Lower lobe of right lung (tissue), 2 donors: ENCODE measurements at regions not wholly inside any gene's neighbourhood (a gene's known extent, or its start where the extent isn't known, plus 50 kb on each side); places are given as distances from the start of the nearest gene placed in this dataset.

ENCODE experiments used
- ATAC-seq, 2 donors: fragments of 200-7000 bp; cut with Tn5 transposase; one replicate each; pipeline ENCODE4 v1.9.1; 2020 to 2022; ENCODE audit warnings: mild to moderate bottlenecking in 2 of 2, moderate library complexity in 2 of 2
- DNase-seq: peaks from one replicate; pipeline ENCODE4 v3.0.0-alpha.2; 2020
- H3K27ac ChIP-seq: fragments of 200-600 bp; one replicate; pipeline ENCODE4 v1.8.0; 2022
- H3K27me3 ChIP-seq: fragments of 200-600 bp; one replicate; pipeline ENCODE4 v1.8.0; 2022; ENCODE audit warnings: low read depth
- H3K36me3 ChIP-seq: fragments of 200-600 bp; one replicate; pipeline ENCODE4 v1.8.0; 2022; ENCODE audit warnings: mild to moderate bottlenecking
- H3K4me1 ChIP-seq: fragments of 200-600 bp; one replicate; pipeline ENCODE4 v1.8.0; 2022
- H3K4me3 ChIP-seq: fragments of 200-600 bp; one replicate; pipeline ENCODE4 v1.8.0; 2022; ENCODE audit warnings: mild to moderate bottlenecking
- H3K9me3 ChIP-seq: fragments of 200-600 bp; one replicate; pipeline ENCODE4 v1.8.0; 2022
- CTCF ChIP-seq: fragments of 200-600 bp; IDR thresholded peaks from one replicate; pipeline ENCODE4 v1.8.0; 2022; ENCODE audit warnings: antibody characterized with exemption, mild to moderate bottlenecking
- intact Hi-C: fragments of 100-400 bp; cut with DNase I; formaldehyde crosslinking; loops from one replicate; pipeline ENCODE4 v1.11.0; 2022
- donor health status: DM: no; HTN: yes; CAD: no; lungs with severe emphysema.

GRCh38 chr18:46279673-46280072 lies 175.5 kb downstream of the HAUS1 start:
- no peaks in the 10 kb centered on the region for H3K9me3 ChIP-seq
- DNase-seq (no peak), ATAC-seq (no peak)
- no peak overlapping the region for H3K4me3 ChIP-seq
- H3K27me3 ChIP-seq = no peaks in the 10 kb centered on the region
- no peak overlapping the region for H3K27ac ChIP-seq
- H3K4me1 ChIP-seq = no peaks in the 10 kb centered on the region
- intact Hi-C loops = loop anchor here (10.0 kb wide), 2 partner anchors 205 to 375 kb away; partner anchors contain the start of gene LOXHD1
- no peaks in the 10 kb centered on the region for H3K36me3 ChIP-seq
- TF ChIP-seq CTCF = no peak

DNA sequence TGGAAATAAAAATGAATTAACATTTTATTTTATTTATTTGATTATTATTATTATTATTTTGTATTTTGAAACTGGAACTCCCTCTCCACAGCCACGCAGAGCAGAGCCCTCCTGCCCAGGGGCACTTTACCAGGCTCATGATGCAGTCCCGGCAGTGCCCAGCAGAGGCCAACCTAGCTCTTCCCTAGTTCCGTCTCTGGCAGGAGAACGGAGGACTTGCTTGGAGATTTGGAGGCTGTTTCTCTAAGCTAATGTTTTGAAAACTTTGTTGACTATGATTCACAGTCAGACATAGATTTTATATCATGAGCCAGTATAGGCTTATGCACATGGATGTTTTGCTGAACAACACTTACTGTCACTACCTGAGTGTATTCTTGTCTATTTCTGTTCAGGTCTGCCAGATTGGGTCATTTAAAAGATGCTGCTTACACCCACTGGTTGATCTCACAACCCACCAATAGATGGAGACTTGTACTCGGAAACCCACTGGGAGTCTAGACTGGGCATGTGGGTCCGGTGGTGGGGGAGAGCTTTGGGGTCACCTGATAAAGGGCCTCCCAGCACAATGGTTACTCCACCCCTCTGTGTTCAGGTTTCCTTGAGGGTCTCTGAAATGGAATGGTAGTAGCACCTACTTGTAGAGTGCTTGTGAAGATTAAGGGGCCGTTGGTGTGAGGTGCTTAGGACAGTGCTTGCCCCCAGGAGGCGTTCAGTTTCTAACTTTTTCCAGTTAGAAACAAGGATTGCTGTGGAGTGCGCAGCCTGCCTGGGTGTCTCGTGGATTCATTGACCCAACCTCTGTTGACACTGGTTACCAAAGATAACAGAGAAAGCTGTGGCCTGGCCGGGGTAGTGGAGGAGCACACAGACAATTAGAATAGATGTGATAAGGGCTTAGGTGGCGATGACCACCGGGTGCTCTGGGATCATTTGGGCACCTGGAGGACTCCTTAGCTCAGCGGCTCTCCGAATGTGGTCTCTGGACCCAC lies 177.3 kb downstream of the HAUS1 start:
- DNase-seq = peak; percentile 66
- intact Hi-C loops = loop anchor here (10.0 kb wide), 2 partner anchors 203 to 373 kb away; partner anchors contain the start of gene LOXHD1
- Histone ChIP-seq H3K27me3 (no peaks in the 10 kb centered on the region), H3K9me3 (no peaks in the 10 kb centered on the region), H3K36me3 (no peaks in the 10 kb centered on the region), H3K27ac (no peak overlapping the region), H3K4me3 (no peak overlapping the region), H3K4me1 (no peaks in the 10 kb centered on the region)
- ATAC-seq = peak; percentile 89
- TF ChIP-seq CTCF = peak; percentile 93

DNA sequence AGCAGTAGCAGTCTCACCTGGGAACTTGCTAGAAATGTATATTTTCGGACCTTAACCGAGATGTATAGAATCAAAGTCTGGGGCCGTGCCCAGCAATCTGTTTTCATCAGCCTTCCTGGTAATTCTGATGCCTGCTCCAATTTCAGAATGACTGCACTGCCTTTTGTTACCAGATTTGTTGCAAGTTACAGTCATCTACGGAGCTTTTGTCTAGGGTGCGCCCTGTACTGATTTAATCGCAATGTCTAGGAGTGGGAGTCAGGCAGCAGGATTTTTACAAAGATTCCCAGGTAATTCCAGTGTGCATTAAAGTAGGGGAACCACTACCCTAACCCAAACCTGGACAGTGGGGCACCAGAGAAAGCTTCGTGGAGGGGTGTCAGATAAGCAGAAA lies 178.0 kb downstream of the HAUS1 start:
- no peaks in the 10 kb centered on the region for H3K4me1 ChIP-seq
- no peak overlapping the region for H3K27ac ChIP-seq
- no peak overlapping the region for H3K4me3 ChIP-seq
- no peaks in the 10 kb centered on the region for H3K9me3 ChIP-seq
- no peaks in the 10 kb centered on the region for H3K27me3 ChIP-seq
- DNase-seq (no peak), ATAC-seq (no peak)
- TF ChIP-seq CTCF = no peak
- intact Hi-C loops = loop anchor here (10.0 kb wide), 2 partner anchors 203 to 373 kb away; partner anchors contain the start of gene LOXHD1
- H3K36me3 ChIP-seq = no peaks in the 10 kb centered on the region

GRCh38 chr18:46282646-46283045 lies 178.5 kb downstream of the HAUS1 start:
- DNase-seq (no peak), ATAC-seq (no peak)
- no peaks in the 10 kb centered on the region for H3K36me3 ChIP-seq
- no peaks in the 10 kb centered on the region for H3K9me3 ChIP-seq
- intact Hi-C loops = loop anchor here (10.0 kb wide), 2 partner anchors 202 to 372 kb away; partner anchors contain the start of gene LOXHD1
- H3K4me3 ChIP-seq = no peak overlapping the region
- no peaks in the 10 kb centered on the region for H3K4me1 ChIP-seq
- H3K27ac ChIP-seq = no peak overlapping the region
- no peaks in the 10 kb centered on the region for H3K27me3 ChIP-seq
- no peak for TF ChIP-seq CTCF

DNA sequence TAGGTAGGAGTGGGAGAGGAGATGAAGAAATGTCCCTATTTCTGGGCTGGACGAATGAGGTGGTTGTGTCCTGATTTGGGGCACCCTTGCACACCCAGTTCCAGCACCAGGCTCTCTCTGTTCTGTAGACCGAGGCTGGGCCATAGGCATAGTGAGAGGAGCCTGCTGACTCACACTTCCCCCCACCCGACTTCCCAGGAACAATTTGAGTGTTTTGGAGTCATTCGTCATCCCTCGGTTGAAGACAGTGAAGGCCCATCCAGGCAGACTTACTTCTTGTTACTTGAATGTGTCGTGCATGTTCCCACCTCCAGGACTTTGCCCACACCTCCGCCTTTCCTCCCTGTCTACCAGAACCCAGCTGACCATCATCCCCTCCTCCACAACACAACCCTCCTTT lies 179.1 kb downstream of the HAUS1 start:
- ATAC-seq = no peak
- Histone ChIP-seq H3K27ac (no peak overlapping the region), H3K4me1 (no peaks in the 10 kb centered on the region), H3K27me3 (no peaks in the 10 kb centered on the region), H3K9me3 (no peaks in the 10 kb centered on the region), H3K36me3 (no peaks in the 10 kb centered on the region), H3K4me3 (no peak overlapping the region)
- intact Hi-C loops = loop anchor here (10.0 kb wide), 2 partner anchors 202 to 372 kb away; partner anchors contain the start of gene LOXHD1
- no peak for TF ChIP-seq CTCF
- DNase-seq = no peak
